HG02678 (cell line): ENCODE measurements at regions not wholly inside any gene's neighbourhood (a gene's known extent, or its start where the extent isn't known, plus 50 kb on each side); places are given as distances from the start of the nearest gene placed in this dataset.

Experiments
- ATAC-seq: cut with Tn5 transposase; IDR thresholded peaks from one replicate; pipeline ENCODE4 v1.9.1; 2021; ENCODE audit warnings: mild to moderate bottlenecking, moderate library complexity; ENCODE audit not compliant: unreplicated experiment

DNA sequence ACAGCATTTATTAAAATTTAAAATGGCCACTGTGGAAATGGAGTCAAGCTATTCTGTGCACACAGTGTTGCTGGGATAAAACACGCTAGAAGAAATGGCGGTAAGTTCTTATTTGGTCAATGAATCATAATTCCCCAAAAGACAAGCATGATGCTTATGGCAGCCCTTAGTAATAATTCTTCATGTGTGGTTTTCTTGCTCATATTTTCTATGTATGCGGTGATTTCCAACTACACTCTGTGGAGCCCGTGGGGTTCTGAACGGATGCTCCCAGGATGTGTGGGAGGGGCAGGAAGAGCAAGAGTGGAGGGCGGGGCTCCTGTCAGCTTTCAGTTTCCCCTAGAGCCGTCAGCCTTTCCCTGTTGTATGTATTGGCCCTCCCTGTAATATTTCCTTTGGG is 91.7 kb upstream of the RMDN2 start:
- ATAC-seq: peak; percentile 76

- no peak for ATAC-seq
Measured at GRCh38 chr2:37836270-37836669, 88.8 kb upstream of the RMDN2 start.

GRCh38 chr2:37836711-37837110 is 88.4 kb upstream of the RMDN2 start:
- ATAC-seq: no peak

DNA sequence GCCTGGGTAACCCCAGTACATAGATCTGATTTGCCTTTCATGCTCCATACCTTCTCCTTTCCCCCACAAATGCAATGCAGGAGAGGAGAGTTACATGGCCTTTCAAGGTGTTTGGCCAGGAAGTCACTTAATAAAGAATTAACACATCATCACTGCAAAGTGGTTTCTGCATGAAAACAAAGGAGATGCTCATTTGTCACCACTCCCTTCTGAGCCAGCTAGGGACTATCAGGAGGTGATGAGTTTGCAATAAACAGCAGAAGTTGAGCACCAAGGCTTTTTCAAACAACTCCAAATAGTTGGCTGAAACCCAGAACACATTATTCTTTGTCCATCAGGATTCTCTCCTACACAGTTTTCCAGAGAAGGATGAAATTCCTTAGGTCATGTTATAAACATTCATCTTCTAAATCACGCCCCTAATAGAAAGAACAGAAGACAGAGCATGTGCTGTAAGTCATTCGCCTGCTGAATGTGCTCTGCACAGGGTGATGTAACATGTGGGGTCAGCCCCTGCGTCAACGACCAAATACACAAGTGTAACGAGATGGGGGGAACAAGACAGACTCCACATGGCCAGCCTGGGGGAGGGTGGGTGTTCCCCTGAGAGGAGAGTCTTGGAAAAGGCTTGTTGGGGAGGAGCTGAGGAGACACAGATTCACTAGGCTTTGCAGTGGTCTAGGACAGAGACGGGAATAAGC is 87.3 kb upstream of the RMDN2 start:
- ATAC-seq: no peak

DNA sequence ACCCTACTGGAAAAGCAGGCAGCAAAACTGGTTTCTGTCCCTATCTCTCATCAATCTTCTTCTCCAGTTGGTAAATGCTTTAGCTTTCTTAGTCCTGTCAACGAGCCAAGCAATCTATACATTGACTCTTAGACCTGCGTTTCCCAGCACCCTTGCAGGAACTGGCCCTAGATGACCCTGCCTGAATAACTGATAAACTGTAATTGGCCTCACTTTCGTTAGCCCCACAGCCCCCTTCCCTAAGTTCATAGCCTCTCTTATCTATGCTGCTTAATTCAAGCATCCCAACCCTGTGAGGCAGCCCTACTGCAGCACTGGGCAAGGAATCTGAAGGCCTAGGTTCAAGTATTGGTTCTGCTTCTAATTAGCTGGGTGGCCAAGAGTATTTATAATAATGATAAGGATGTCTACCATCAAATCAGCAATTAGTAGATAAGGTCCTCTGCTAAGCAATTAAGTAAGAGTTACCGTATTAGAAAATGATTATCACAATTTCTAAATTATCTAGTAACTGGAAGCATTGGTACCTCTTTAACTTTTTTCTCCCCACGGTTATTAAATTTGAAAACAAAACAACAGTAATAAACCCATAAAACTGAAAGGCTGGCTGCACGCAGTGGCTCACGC is 86.4 kb upstream of the RMDN2 start:
- ATAC-seq: no peak

DNA sequence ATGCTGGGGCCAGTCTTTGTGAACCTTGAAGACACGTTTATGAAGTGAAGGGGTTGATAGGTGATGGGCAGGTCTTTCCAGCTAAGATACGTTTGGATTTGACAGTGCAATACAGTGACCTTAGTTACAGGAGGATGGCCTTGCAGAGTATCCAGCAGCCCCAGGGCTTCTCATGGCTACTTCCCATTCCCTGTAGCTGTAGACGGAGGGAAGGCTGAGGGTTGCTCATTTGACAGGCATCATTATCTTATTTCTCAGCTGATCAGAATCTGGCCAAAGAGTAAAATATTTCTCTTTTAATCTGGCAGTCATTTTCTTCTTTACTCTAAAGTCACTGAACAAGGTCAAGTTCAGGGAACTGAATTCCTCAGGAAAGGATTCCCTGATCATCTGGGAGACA is 85.1 kb upstream of the RMDN2 start:
- no peak for ATAC-seq

GRCh38 chr2:37842732-37843440 is 82.2 kb upstream of the RMDN2 start:
- ATAC-seq: no peak

- no peak for ATAC-seq
Measured at GRCh38 chr2:37843556-37843955, 81.5 kb upstream of the RMDN2 start.

DNA sequence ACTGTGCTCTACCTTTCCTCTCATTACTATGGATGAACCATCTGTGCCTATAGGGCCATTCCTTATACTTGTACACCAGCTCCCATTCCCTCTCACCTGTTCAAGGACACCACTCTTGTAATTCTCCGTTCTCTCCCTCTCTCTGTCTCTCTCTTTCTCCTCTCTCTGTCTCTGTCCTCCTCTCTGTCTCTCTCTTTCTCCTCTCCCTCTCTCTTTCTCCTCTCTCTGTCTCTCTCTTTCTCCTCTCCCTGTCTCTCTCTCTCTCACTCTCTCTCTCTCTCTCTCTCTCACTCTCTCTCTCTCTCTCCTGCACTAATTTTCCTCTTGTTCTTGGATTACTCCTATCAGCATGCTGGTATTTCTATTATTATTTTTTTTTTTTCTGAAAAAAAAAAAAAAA is 78.9 kb upstream of the RMDN2 start:
- no peak for ATAC-seq

- ATAC-seq: no peak
Measured at GRCh38 chr2:37847792-37848191, 77.3 kb upstream of the RMDN2 start.

GRCh38 chr2:37848451-37848850 is 76.6 kb upstream of the RMDN2 start:
- no peak for ATAC-seq

DNA sequence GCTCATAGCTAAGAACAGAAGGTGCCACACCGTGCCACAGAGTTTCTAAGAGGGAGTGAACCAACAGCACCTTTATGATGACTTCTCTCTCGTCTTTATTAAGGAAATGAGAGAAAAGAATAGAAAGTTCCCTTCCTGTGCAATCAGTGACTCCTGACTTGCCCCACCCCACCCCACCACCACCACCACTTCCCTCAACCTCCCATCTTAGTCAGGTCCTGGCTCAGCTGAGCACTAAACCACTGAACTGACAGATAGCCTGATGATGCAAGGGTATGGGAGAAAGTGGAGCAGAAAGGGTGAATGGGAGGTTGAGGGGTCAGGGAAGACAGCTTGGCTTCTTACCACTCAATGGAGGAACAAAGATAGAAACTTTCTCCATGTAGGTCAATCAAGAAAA is 75.2 kb upstream of the RMDN2 start:
- no peak for ATAC-seq

DNA sequence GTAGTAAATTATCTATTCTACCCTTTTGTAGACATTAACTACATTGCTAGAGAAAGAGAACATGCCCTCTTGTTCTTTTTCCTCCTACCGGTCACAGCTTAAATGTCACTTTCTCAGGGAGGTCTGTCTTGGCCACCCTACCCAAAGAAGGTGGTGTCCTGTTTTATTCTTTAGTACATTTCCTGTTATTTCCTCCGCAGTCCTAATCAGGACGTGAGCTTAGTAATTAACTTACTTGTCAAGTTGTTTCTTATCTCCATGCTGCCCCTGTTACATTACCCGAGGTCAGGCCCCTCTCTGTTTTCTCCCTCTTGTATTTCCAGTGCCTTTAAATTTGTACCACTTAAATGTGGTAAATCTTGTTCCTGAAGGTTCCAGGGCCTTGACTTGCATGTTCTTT is 73.7 kb upstream of the RMDN2 start:
- ATAC-seq: peak; percentile 24

- ATAC-seq: peak; percentile 69
Measured at GRCh38 chr2:37851828-37852584, 73.1 kb upstream of the RMDN2 start.

DNA sequence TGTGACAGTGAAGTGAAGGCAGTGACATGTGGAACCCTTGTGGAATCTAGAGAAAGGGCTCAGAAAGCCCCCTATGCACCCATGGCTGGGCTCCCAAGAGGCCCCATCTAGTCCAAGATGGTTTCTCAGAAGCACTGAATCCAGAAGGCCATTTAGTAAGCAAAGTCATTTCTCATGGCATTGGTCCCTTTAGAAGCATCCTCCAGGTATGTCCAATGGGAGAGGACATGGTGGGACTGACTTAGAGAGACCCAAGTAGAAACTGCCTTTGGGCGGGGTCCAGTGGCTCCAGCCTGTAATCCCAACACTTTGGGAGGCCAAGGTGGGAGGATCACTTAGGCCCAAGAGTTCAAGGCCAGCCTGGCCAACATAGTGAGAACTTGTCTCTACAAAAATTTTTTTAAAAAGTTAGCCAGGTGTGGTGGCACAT is 72.5 kb upstream of the RMDN2 start:
- ATAC-seq: no peak

DNA sequence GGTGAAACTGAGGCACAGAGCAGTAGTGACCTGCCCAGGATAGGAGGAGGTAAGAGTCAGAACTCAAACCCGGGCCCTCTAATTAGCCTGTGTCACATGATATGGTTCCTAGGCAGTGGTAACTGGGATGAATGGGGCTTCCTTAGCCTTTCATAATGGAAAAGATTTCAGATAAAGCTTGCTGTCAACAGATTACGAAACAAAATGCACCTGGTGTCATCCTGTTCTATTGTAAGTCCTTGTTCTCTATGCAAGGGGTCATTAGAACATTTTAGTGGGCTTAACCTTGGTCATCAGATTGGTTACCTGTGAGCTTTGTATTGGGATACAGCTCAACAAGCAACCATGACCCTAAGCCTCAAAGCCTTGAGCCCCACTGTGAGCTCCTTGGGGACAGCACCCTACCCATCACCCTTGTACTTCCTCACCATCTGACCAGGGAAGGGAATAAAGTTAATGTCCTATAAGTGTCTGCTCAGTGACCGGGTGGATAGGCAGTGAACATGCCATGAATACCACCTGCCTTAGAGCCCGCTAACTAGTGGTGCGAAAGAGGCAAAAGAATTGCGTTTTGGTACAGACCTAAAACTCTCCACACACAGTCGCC is 70.3 kb upstream of the RMDN2 start:
- no peak for ATAC-seq

DNA sequence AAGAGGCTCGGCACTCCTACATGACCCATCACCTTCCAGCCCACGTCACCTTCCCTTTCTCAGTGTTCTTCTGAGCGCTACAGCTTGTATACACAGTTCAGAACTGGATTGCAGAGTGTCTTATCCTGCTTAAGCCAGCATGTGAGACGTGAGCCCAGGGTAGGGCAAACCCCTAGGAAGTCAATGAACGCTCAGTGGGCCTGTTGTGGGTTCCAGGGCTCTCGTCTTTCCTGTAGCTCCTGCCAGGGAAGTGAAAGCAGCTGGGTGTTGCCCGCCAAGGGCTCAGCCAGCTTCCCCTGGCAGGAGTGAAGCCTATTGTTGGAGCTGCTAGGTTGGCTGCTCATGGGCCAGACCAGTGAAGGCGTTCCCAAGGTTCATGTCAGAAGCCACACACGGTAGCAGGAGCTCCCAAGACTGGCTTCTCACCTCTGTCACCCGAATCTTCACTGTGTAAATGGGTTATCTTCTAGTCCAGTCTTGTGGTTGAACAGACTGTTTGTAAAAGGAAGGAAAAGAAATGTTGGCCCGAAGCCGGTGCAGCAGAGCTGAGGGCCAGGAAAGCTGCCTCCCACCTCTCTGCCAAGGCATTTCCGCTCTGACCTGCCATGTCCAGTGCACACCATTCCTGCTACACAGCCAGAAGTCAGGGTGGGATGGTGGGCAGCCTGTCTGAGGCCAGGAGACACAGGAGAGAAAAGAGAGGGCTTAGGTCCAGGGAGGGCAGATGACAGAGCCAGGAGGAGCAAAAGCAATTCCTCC is 69.6 kb upstream of the RMDN2 start:
- ATAC-seq: peak; percentile 21

- ATAC-seq: no peak
Measured at GRCh38 chr2:37856101-37856751, 68.9 kb upstream of the RMDN2 start.

- no peak for ATAC-seq
Measured at GRCh38 chr2:37857575-37858399, 67.3 kb upstream of the RMDN2 start.
